ENCODE measurements at regions not wholly inside any gene's neighbourhood (a gene's known extent, or its start where the extent isn't known, plus 50 kb on each side); places are given as distances from the start of the nearest gene placed in this dataset.
"Not testable (repeated sequence)": the region's sequence is repeated elsewhere in the genome, so short reads cannot be mapped to it uniquely, and the experiment has no call there.

DNA sequence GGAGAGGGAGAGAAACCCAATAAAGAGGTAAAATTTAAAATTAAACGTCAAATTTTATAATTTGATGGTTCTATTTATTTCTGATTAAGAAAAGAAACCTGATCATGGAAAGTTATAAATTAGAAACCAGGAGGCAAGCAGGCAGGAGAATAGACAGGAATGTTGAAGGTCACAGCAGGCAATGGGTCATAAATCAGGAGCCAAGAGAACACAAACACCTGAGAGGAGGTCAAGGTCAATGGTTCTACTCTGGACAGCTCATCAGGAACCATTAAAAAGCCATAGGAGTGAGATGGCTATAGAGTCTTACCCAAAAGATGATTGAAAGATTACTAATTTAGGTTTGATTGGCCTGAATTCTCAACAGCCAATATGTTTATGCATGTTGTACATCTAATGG lies 126.9 kb upstream of the HCCS start:
- Histone ChIP-seq H3K27me3 (replicated peaks in 2 of 5; ENCODE audit: control insufficient read depth in 4 of 5, insufficient read depth in 5 of 5, low read length in 4 of 5) (no peaks in the 10 kb centered on the region), H3K27ac (ENCODE audit: insufficient read depth in 1 of 2, low read depth in 1 of 2, low read length in 2 of 2, poor library complexity in 1 of 2, severe bottlenecking in 2 of 2) (no peak overlapping the region), H3K4me3 (ENCODE audit: control insufficient read depth in 1 of 7, extremely low read depth in 1 of 7, insufficient read depth in 4 of 7, low read depth in 2 of 7, low read length in 6 of 7) (no peak overlapping the region), H3K9me3 (ENCODE audit: control extremely low read depth in 1 of 5, control insufficient read depth in 4 of 5, insufficient read depth in 2 of 5, low read depth in 1 of 5, low read length in 4 of 5) (no peaks in the 10 kb centered on the region), H3K36me3 (ENCODE audit: control insufficient read depth in 4 of 4, insufficient read depth in 4 of 4, low read length in 3 of 4) (no peaks in the 10 kb centered on the region), H3K4me1 (ENCODE audit: control extremely low read depth in 1 of 4, control insufficient read depth in 4 of 4, insufficient read depth in 4 of 4, low read length in 3 of 4) (no peaks in the 10 kb centered on the region)
- no CpG with 5 or more reads among the region's 1 CpG for WGBS (ENCODE audit: insufficient coverage)
- DNase-seq = no peak
- ChIA-PET POLR2A (no interaction called here), CTCF (no interaction called here)

DNA sequence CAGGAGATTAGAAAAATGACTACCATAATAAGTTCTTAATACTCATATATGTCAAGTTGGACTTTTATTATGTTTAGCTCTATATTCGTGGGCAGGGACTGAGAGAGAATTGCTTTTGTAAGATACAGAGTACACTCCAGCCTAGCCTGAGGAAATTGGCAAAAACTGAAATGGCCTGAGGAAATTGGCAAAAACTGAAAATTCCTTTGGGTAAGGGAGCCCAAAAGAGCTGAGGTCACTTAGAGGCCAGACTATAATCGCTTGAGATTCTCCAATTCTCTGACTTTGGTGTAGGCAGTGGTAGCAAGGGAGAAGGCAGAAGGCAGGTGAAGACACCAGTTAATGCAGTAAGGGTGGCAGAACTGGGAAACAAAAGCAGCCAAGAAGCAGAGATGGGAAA lies 124.5 kb upstream of the HCCS start:
- 90% methylated on average over 2 of the region's 2 CpGs for WGBS (ENCODE audit: insufficient coverage)
- DNase-seq = no peak
- Histone ChIP-seq H3K4me1 (ENCODE audit: control extremely low read depth in 1 of 4, control insufficient read depth in 4 of 4, insufficient read depth in 4 of 4, low read length in 3 of 4) (no peaks in the 10 kb centered on the region), H3K4me3 (ENCODE audit: control insufficient read depth in 1 of 7, extremely low read depth in 1 of 7, insufficient read depth in 4 of 7, low read depth in 2 of 7, low read length in 6 of 7) (no peak overlapping the region), H3K27ac (ENCODE audit: insufficient read depth in 1 of 2, low read depth in 1 of 2, low read length in 2 of 2, poor library complexity in 1 of 2, severe bottlenecking in 2 of 2) (no peak overlapping the region), H3K27me3 (replicated peaks in 2 of 5; ENCODE audit: control insufficient read depth in 4 of 5, insufficient read depth in 5 of 5, low read length in 4 of 5) (no peaks in the 10 kb centered on the region), H3K9me3 (ENCODE audit: control extremely low read depth in 1 of 5, control insufficient read depth in 4 of 5, insufficient read depth in 2 of 5, low read depth in 1 of 5, low read length in 4 of 5) (no peaks in the 10 kb centered on the region), H3K36me3 (ENCODE audit: control insufficient read depth in 4 of 4, insufficient read depth in 4 of 4, low read length in 3 of 4) (no peaks in the 10 kb centered on the region)
- POLR2A ChIA-PET = no interaction called here
- CTCF ChIA-PET = no interaction called here

DNA sequence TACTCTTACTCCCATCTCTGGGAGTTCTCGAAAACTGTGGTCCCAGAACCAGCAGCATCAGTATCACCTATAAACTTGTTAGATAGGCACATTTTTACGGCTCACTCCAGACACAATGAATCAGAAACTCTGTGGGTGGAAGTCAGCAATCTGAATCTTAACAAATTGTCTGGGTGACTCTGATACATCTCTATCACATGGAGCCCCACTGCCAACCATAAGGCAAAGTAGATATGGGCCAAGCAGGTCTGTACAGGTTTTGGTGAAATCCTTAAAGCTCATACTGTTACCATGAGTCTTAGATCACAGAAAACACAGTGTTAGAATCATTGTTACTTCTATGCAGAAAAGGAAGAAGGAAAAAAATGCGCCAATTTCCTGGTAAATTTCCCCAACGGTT lies 122.5 kb upstream of the HCCS start:
- no peak overlapping the region for H3K27ac ChIP-seq (ENCODE audit: insufficient read depth in 1 of 2, low read depth in 1 of 2, low read length in 2 of 2, poor library complexity in 1 of 2, severe bottlenecking in 2 of 2)
- WGBS (ENCODE audit: insufficient coverage) = 96% methylated on average over 2 of the region's 4 CpGs
- no peak for DNase-seq
- CTCF ChIA-PET = no interaction called here
- no peaks in the 10 kb centered on the region for H3K9me3 ChIP-seq (ENCODE audit: control extremely low read depth in 1 of 5, control insufficient read depth in 4 of 5, insufficient read depth in 2 of 5, low read depth in 1 of 5, low read length in 4 of 5)
- no peaks in the 10 kb centered on the region for H3K4me1 ChIP-seq (ENCODE audit: control extremely low read depth in 1 of 4, control insufficient read depth in 4 of 4, insufficient read depth in 4 of 4, low read length in 3 of 4)
- H3K4me3 ChIP-seq (ENCODE audit: control insufficient read depth in 1 of 7, extremely low read depth in 1 of 7, insufficient read depth in 4 of 7, low read depth in 2 of 7, low read length in 6 of 7) = no peak overlapping the region
- H3K36me3 ChIP-seq (ENCODE audit: control insufficient read depth in 4 of 4, insufficient read depth in 4 of 4, low read length in 3 of 4) = no peaks in the 10 kb centered on the region
- H3K27me3 ChIP-seq (replicated peaks in 2 of 5; ENCODE audit: control insufficient read depth in 4 of 5, insufficient read depth in 5 of 5, low read length in 4 of 5) = no peaks in the 10 kb centered on the region
- POLR2A ChIA-PET = no interaction called here

DNA sequence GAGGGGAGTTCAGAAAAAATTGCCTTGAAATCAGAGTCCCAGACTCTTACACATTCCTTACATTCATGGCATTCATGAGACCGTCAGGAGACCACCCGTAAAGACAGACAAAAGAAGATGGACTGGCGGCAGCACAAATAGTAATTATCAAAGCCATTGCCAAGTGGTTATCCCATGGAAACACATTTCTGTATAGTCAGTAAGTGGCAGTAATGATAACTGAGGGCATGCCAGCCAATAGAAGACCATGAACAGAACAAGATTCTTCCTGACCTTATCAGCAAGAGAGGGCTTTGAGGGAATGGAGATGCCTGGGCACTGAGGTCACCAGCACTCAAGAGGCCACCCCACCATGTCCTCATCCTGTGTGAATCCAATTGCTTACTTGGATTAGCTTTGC lies 121.7 kb upstream of the HCCS start:
- Histone ChIP-seq H3K36me3 (ENCODE audit: control insufficient read depth in 4 of 4, insufficient read depth in 4 of 4, low read length in 3 of 4) (no peaks in the 10 kb centered on the region), H3K9me3 (ENCODE audit: control extremely low read depth in 1 of 5, control insufficient read depth in 4 of 5, insufficient read depth in 2 of 5, low read depth in 1 of 5, low read length in 4 of 5) (no peaks in the 10 kb centered on the region), H3K27ac (ENCODE audit: insufficient read depth in 1 of 2, low read depth in 1 of 2, low read length in 2 of 2, poor library complexity in 1 of 2, severe bottlenecking in 2 of 2) (no peak overlapping the region), H3K27me3 (replicated peaks in 2 of 5; ENCODE audit: control insufficient read depth in 4 of 5, insufficient read depth in 5 of 5, low read length in 4 of 5) (no peaks in the 10 kb centered on the region), H3K4me3 (ENCODE audit: control insufficient read depth in 1 of 7, extremely low read depth in 1 of 7, insufficient read depth in 4 of 7, low read depth in 2 of 7, low read length in 6 of 7) (no peak overlapping the region), H3K4me1 (ENCODE audit: control extremely low read depth in 1 of 4, control insufficient read depth in 4 of 4, insufficient read depth in 4 of 4, low read length in 3 of 4) (no peaks in the 10 kb centered on the region)
- WGBS (ENCODE audit: insufficient coverage) = 81% methylated on average over 3 of the region's 3 CpGs
- no peak for DNase-seq
- ChIA-PET POLR2A (no interaction called here), CTCF (no interaction called here)

DNA sequence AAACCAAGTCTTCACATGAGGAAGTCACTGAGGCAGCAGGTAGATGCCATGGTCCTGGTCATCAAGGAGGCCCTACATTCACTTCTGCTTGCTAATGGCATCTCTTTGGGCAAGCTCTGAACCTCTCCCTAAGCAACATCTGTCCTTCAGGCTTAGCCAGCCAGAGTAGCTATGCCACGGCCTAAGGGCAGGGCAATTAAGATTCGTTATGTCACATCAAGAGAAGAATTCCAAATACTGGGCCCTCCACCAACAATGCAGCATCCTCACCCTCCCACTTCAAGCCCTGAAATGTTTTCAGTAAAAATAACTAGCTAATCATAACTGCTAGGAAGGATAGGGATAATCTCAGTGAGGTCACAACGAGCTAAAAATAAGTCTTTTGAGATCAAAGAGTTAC lies 120.7 kb upstream of the HCCS start:
- Histone ChIP-seq H3K27me3 (replicated peaks in 2 of 5; ENCODE audit: control insufficient read depth in 4 of 5, insufficient read depth in 5 of 5, low read length in 4 of 5) (no peaks in the 10 kb centered on the region), H3K36me3 (ENCODE audit: control insufficient read depth in 4 of 4, insufficient read depth in 4 of 4, low read length in 3 of 4) (no peaks in the 10 kb centered on the region), H3K9me3 (ENCODE audit: control extremely low read depth in 1 of 5, control insufficient read depth in 4 of 5, insufficient read depth in 2 of 5, low read depth in 1 of 5, low read length in 4 of 5) (no peaks in the 10 kb centered on the region), H3K4me1 (ENCODE audit: control extremely low read depth in 1 of 4, control insufficient read depth in 4 of 4, insufficient read depth in 4 of 4, low read length in 3 of 4) (no peaks in the 10 kb centered on the region), H3K27ac (ENCODE audit: insufficient read depth in 1 of 2, low read depth in 1 of 2, low read length in 2 of 2, poor library complexity in 1 of 2, severe bottlenecking in 2 of 2) (no peak overlapping the region), H3K4me3 (ENCODE audit: control insufficient read depth in 1 of 7, extremely low read depth in 1 of 7, insufficient read depth in 4 of 7, low read depth in 2 of 7, low read length in 6 of 7) (no peak overlapping the region)
- ChIA-PET CTCF (no interaction called here), POLR2A (no interaction called here)
- DNase-seq = no peak
- no CpG with 5 or more reads among the region's 3 CpGs for WGBS (ENCODE audit: insufficient coverage)

DNA sequence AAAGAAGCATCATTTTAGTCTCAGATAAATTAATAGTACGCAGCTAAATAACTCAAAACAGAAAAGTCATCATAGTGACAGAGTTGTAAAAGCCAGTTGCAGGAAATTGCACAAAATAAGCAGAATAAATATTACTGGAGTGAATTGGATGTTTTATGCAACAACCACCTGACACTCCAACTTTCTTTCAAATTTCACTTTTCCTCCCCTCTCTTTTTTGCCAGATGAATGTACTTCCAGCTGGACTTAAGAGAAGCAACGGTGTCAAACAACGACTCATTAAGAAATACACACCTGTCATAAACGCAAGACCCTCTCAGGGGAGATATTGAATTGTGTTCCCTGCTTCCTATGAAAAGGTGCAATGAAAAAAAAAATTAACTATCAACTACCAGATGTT lies 120.2 kb upstream of the HCCS start:
- no peaks in the 10 kb centered on the region for H3K36me3 ChIP-seq (ENCODE audit: control insufficient read depth in 4 of 4, insufficient read depth in 4 of 4, low read length in 3 of 4)
- ChIA-PET POLR2A (no interaction called here), CTCF (no interaction called here)
- no peaks in the 10 kb centered on the region for H3K9me3 ChIP-seq (ENCODE audit: control extremely low read depth in 1 of 5, control insufficient read depth in 4 of 5, insufficient read depth in 2 of 5, low read depth in 1 of 5, low read length in 4 of 5)
- H3K4me3 ChIP-seq (ENCODE audit: control insufficient read depth in 1 of 7, extremely low read depth in 1 of 7, insufficient read depth in 4 of 7, low read depth in 2 of 7, low read length in 6 of 7) = no peak overlapping the region
- no CpG with 5 or more reads among the region's 4 CpGs for WGBS (ENCODE audit: insufficient coverage)
- no peaks in the 10 kb centered on the region for H3K4me1 ChIP-seq (ENCODE audit: control extremely low read depth in 1 of 4, control insufficient read depth in 4 of 4, insufficient read depth in 4 of 4, low read length in 3 of 4)
- no peaks in the 10 kb centered on the region for H3K27me3 ChIP-seq (replicated peaks in 2 of 5; ENCODE audit: control insufficient read depth in 4 of 5, insufficient read depth in 5 of 5, low read length in 4 of 5)
- H3K27ac ChIP-seq (ENCODE audit: insufficient read depth in 1 of 2, low read depth in 1 of 2, low read length in 2 of 2, poor library complexity in 1 of 2, severe bottlenecking in 2 of 2) = no peak overlapping the region
- no peak for DNase-seq

DNA sequence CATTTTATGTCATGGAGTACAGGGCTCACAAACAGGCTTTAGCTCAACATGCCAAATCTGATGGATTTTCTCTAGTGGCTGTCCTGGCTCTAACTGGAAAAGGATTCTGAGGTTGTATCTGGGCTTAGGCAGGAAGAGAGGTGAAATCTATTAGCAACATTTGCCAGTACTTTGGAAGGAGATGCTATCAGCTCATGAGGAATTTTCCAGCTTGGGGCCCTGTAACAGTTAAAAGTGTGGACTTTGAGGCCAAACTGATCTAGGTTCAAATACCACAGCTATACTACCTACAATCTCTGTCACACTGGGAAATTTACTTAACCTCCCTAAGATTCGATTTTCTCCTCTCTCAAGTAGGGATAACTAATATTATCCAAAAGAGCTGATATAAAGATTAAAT lies 119.0 kb upstream of the HCCS start:
- POLR2A ChIA-PET = no interaction called here
- Histone ChIP-seq H3K36me3 (ENCODE audit: control insufficient read depth in 4 of 4, insufficient read depth in 4 of 4, low read length in 3 of 4) (no peaks in the 10 kb centered on the region), H3K27ac (ENCODE audit: insufficient read depth in 1 of 2, low read depth in 1 of 2, low read length in 2 of 2, poor library complexity in 1 of 2, severe bottlenecking in 2 of 2) (no peak overlapping the region), H3K4me1 (ENCODE audit: control extremely low read depth in 1 of 4, control insufficient read depth in 4 of 4, insufficient read depth in 4 of 4, low read length in 3 of 4) (no peaks in the 10 kb centered on the region), H3K9me3 (ENCODE audit: control extremely low read depth in 1 of 5, control insufficient read depth in 4 of 5, insufficient read depth in 2 of 5, low read depth in 1 of 5, low read length in 4 of 5) (no peaks in the 10 kb centered on the region), H3K4me3 (ENCODE audit: control insufficient read depth in 1 of 7, extremely low read depth in 1 of 7, insufficient read depth in 4 of 7, low read depth in 2 of 7, low read length in 6 of 7) (no peak overlapping the region), H3K27me3 (replicated peaks in 2 of 5; ENCODE audit: control insufficient read depth in 4 of 5, insufficient read depth in 5 of 5, low read length in 4 of 5) (no peaks in the 10 kb centered on the region)
- no CpG with 5 or more reads among the region's 1 CpG for WGBS (ENCODE audit: insufficient coverage)
- CTCF ChIA-PET = no interaction called here
- DNase-seq = no peak

DNA sequence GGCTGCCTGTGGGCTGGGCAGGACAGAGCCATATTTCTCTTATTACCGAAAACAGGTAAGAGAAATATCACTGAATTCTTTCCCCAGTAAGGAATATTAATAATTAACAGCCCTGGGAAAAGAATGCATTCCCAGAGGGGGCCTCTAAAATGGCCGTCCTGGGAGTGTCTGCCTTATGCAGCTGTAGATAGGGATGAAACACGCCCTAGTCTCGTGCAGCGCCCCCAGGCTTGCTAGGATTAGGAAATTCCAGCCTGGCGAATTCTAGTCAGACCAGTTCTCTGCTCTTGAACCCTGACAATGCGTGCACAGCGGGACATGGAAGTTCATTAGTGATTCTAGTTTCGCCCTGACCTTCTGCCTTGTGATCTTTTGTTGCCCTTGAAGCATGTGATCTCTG lies 104.1 kb upstream of the HCCS start:
- POLR2A ChIA-PET; H3K4me3 ChIP-seq (ENCODE audit: control insufficient read depth in 1 of 7, extremely low read depth in 1 of 7, insufficient read depth in 4 of 7, low read depth in 2 of 7, low read length in 6 of 7); H3K9me3 ChIP-seq (ENCODE audit: control extremely low read depth in 1 of 5, control insufficient read depth in 4 of 5, insufficient read depth in 2 of 5, low read depth in 1 of 5, low read length in 4 of 5); H3K27me3 ChIP-seq (replicated peaks in 2 of 5; ENCODE audit: control insufficient read depth in 4 of 5, insufficient read depth in 5 of 5, low read length in 4 of 5); H3K27ac ChIP-seq (ENCODE audit: insufficient read depth in 1 of 2, low read depth in 1 of 2, low read length in 2 of 2, poor library complexity in 1 of 2, severe bottlenecking in 2 of 2); CTCF ChIA-PET; H3K36me3 ChIP-seq (ENCODE audit: control insufficient read depth in 4 of 4, insufficient read depth in 4 of 4, low read length in 3 of 4); H3K4me1 ChIP-seq (ENCODE audit: control extremely low read depth in 1 of 4, control insufficient read depth in 4 of 4, insufficient read depth in 4 of 4, low read length in 3 of 4); DNase-seq: not testable (repeated sequence)
- WGBS (ENCODE audit: insufficient coverage) = 90% methylated on average over 2 of the region's 9 CpGs
